ENCODE measurements at regions not wholly inside any gene's neighbourhood (a gene's known extent, or its start where the extent isn't known, plus 50 kb on each side); places are given as distances from the start of the nearest gene placed in this dataset.

DNA sequence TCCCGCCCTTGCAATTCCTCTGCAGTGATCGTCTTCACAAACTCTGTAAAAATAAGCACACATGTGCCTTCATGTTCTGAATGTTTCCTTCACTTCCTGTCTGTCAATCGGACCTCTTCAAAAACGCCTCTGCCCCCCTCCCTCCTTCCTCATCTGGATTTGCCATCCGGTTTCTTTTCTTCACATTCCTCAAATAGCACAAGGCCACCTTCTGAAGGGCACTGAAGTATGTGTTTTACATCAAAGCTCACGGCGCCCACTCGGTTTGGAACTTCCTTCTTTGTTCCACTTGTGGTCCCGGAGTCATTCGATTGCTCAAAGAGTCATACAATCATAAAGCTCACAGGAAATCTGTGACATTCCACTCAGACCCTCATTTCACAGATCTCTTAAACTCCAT is 758.1 kb upstream of the SALL3 start:
- Histone ChIP-seq H3K4me3 (no peak overlapping the region), H3K9ac (no peak overlapping the region), H2AFZ (no peak overlapping the region), H3K79me2 (ENCODE audit: insufficient read depth) (no peaks in the 10 kb centered on the region), H3K9me2 (ENCODE audit: insufficient read depth) (no peaks in the 10 kb centered on the region), H3K27ac (no peak overlapping the region), H3K4me2 (ENCODE audit: unreplicated experiment) (no peak overlapping the region), H3K9me3 (ENCODE audit: low read depth) (no peaks in the 10 kb centered on the region), H3K4me1 (ENCODE audit: insufficient read depth) (no peaks in the 10 kb centered on the region), H3K27me3 (replicated peaks; ENCODE audit: insufficient read depth) (no peaks in the 10 kb centered on the region), H3F3A (ENCODE audit: insufficient read depth) (no peaks in the 10 kb centered on the region), H4K20me1 (ENCODE audit: insufficient read depth) (no peaks in the 10 kb centered on the region), H3K36me3 (ENCODE audit: low read depth) (no peaks in the 10 kb centered on the region)
- WGBS, 2 experiments (ENCODE audit: low coverage in 1 of 2, low lambda C conversion rate in 2 of 2, missing lambda C conversion rate in 2 of 2), result 10 to 14% methylated on average over 10 of the region's 10 CpGs
- no peak for DNase-seq
- TF ChIP-seq EZH2 (IDR thresholded peaks at IDR 0.05; ENCODE audit: insufficient read depth, poor library complexity, severe bottlenecking), result no peak
- no peak for TF ChIP-seq EZH2phosphoT487 (IDR thresholded peaks at IDR 0.05; ENCODE audit: insufficient read depth, low read depth)
- in situ Hi-C loops (cut with MboI), result no loop called here

DNA sequence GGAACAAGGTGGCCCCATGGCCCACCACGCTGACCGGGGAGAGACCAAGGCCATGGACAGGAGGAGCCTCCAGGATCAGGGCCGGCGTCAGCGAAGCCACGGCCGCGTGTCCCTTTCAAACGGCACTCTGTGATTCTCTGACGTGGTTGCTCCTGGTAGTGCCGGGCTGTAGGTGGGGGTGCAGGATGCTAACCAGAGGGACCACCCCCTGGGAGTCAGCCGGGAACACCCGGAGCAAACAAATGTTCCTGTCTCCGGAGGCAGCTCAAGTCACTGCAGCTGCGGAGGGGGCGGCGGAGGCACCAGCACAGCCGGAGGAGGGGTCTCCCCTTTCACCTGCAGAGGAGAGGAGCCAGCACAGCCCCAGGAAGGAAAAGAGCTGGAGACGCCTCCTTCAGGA is 750.6 kb upstream of the SALL3 start:
- Histone ChIP-seq H3K9me2 (ENCODE audit: insufficient read depth) (no peaks in the 10 kb centered on the region), H3K27ac (no peak overlapping the region), H3K4me2 (ENCODE audit: unreplicated experiment) (no peak overlapping the region), H3K4me1 (ENCODE audit: insufficient read depth) (no peaks in the 10 kb centered on the region), H3K27me3 (replicated peaks; ENCODE audit: insufficient read depth) (no peaks in the 10 kb centered on the region), H2AFZ (no peak overlapping the region), H3K9me3 (ENCODE audit: low read depth) (no peaks in the 10 kb centered on the region), H3F3A (ENCODE audit: insufficient read depth) (no peaks in the 10 kb centered on the region), H3K4me3 (no peak overlapping the region), H4K20me1 (ENCODE audit: insufficient read depth) (no peaks in the 10 kb centered on the region), H3K36me3 (ENCODE audit: low read depth) (no peaks in the 10 kb centered on the region), H3K9ac (no peak overlapping the region), H3K79me2 (ENCODE audit: insufficient read depth) (no peaks in the 10 kb centered on the region)
- no peak for TF ChIP-seq EZH2phosphoT487 (IDR thresholded peaks at IDR 0.05; ENCODE audit: insufficient read depth, low read depth)
- TF ChIP-seq EZH2 (IDR thresholded peaks at IDR 0.05; ENCODE audit: insufficient read depth, poor library complexity, severe bottlenecking), result no peak
- in situ Hi-C loops (cut with MboI), result no loop called here
- WGBS, 2 experiments (ENCODE audit: low coverage in 1 of 2, low lambda C conversion rate in 2 of 2, missing lambda C conversion rate in 2 of 2), result 66 to 70% methylated on average over 19 of the region's 19 CpGs
- DNase-seq, result no peak

DNA sequence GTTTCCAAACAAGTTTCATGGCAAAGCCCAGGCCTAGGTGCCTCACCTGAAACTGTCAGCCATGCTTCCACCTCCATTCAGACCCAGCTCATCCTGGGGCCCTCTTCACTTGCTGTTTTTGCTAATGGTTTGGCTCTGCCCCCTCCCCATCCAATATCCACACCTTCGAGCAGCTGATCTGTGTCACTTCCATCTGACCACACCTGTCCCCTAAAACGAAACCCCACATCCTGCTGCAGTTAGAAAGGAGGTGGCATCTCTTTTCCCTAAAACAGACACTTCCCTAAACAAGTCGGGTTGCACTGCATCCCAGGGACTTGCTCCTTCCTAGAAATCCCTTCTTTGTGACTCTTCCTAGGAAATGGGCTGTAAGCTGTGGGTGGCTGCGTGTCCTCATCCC is 748.7 kb upstream of the SALL3 start:
- Histone ChIP-seq H3K36me3 (ENCODE audit: low read depth) (no peaks in the 10 kb centered on the region), H3K9me3 (ENCODE audit: low read depth) (no peaks in the 10 kb centered on the region), H3K27ac (no peak overlapping the region), H3K4me1 (ENCODE audit: insufficient read depth) (no peaks in the 10 kb centered on the region), H3K79me2 (ENCODE audit: insufficient read depth) (no peaks in the 10 kb centered on the region), H3F3A (ENCODE audit: insufficient read depth) (no peaks in the 10 kb centered on the region), H3K4me2 (ENCODE audit: unreplicated experiment) (no peak overlapping the region), H2AFZ (no peak overlapping the region), H3K4me3 (no peak overlapping the region), H4K20me1 (ENCODE audit: insufficient read depth) (no peaks in the 10 kb centered on the region), H3K9me2 (ENCODE audit: insufficient read depth) (no peaks in the 10 kb centered on the region), H3K9ac (no peak overlapping the region), H3K27me3 (replicated peaks; ENCODE audit: insufficient read depth) (no peaks in the 10 kb centered on the region)
- in situ Hi-C loops (cut with MboI), result no loop called here
- DNase-seq, result no peak
- TF ChIP-seq EZH2phosphoT487 (IDR thresholded peaks at IDR 0.05; ENCODE audit: insufficient read depth, low read depth) (no peak), EZH2 (IDR thresholded peaks at IDR 0.05; ENCODE audit: insufficient read depth, poor library complexity, severe bottlenecking) (no peak)
- 7 to 13% methylated on average over 4 of the region's 4 CpGs for WGBS, 2 experiments (ENCODE audit: low coverage in 1 of 2, low lambda C conversion rate in 2 of 2, missing lambda C conversion rate in 2 of 2)

DNA sequence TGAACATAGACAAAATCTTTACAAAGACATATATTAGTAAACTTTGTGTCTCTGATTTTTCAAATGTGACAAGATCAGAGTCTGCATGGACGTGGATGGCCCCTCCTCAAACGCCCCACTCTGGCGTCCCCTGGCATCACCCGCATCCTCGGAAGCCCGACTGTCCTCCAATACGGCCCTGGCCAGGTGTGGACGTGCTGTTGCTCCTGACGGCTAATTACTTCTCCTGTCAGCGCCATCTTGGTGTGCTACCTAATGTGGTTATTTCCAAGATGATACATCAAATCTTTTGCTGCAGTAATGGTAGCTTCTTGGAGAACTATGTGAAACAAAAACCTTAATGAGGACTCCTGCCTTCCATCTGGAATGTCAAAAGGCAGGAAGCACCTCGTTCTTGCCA is 747.4 kb upstream of the SALL3 start:
- no peaks in the 10 kb centered on the region for H3K36me3 ChIP-seq (ENCODE audit: low read depth)
- TF ChIP-seq EZH2phosphoT487 (IDR thresholded peaks at IDR 0.05; ENCODE audit: insufficient read depth, low read depth), result no peak
- TF ChIP-seq EZH2 (IDR thresholded peaks at IDR 0.05; ENCODE audit: insufficient read depth, poor library complexity, severe bottlenecking), result no peak
- H4K20me1 ChIP-seq (ENCODE audit: insufficient read depth), result no peaks in the 10 kb centered on the region
- no peaks in the 10 kb centered on the region for H3K9me2 ChIP-seq (ENCODE audit: insufficient read depth)
- no peaks in the 10 kb centered on the region for H3K27me3 ChIP-seq (replicated peaks; ENCODE audit: insufficient read depth)
- no peaks in the 10 kb centered on the region for H3K4me1 ChIP-seq (ENCODE audit: insufficient read depth)
- no peak overlapping the region for H3K4me2 ChIP-seq (ENCODE audit: unreplicated experiment)
- no peak for DNase-seq
- H3F3A ChIP-seq (ENCODE audit: insufficient read depth), result no peaks in the 10 kb centered on the region
- WGBS, 2 experiments (ENCODE audit: low coverage in 1 of 2, low lambda C conversion rate in 2 of 2, missing lambda C conversion rate in 2 of 2), result 27 to 29% methylated on average over 11 of the region's 11 CpGs
- no peak overlapping the region for H3K4me3 ChIP-seq
- H2AFZ ChIP-seq, result no peak overlapping the region
- in situ Hi-C loops (cut with MboI), result no loop called here
- no peak overlapping the region for H3K9ac ChIP-seq
- no peaks in the 10 kb centered on the region for H3K79me2 ChIP-seq (ENCODE audit: insufficient read depth)
- H3K9me3 ChIP-seq (ENCODE audit: low read depth), result no peaks in the 10 kb centered on the region
- no peak overlapping the region for H3K27ac ChIP-seq

DNA sequence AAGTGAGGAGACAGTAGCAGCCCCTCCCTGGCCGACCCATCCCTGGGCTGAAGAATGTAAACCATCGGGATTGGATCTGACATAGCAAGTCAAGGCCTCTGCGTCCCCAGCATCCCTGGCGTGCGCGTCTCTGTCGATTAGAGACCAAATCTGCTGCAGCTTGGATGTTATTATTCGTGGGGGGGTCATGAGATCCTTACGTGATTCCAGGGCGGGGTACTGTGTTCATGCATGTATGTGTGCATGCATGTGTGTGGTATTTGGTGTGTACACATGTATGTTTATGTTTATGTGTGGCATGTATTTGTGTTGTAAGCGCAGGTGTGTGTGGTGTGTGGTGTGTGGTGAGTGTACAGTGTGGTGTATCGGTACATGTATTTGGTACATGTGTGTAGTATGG is 741.8 kb upstream of the SALL3 start:
- Histone ChIP-seq H3K4me1 (ENCODE audit: insufficient read depth) (no peaks in the 10 kb centered on the region), H3K27ac (no peak overlapping the region), H3K36me3 (ENCODE audit: low read depth) (no peaks in the 10 kb centered on the region), H4K20me1 (ENCODE audit: insufficient read depth) (no peaks in the 10 kb centered on the region), H3K9me3 (ENCODE audit: low read depth) (no peaks in the 10 kb centered on the region), H3K4me3 (no peak overlapping the region), H3F3A (ENCODE audit: insufficient read depth) (no peaks in the 10 kb centered on the region), H3K9me2 (ENCODE audit: insufficient read depth) (no peaks in the 10 kb centered on the region), H3K9ac (no peak overlapping the region), H3K27me3 (replicated peaks; ENCODE audit: insufficient read depth) (no peaks in the 10 kb centered on the region), H2AFZ (no peak overlapping the region), H3K79me2 (ENCODE audit: insufficient read depth) (no peaks in the 10 kb centered on the region), H3K4me2 (ENCODE audit: unreplicated experiment) (no peak overlapping the region)
- TF ChIP-seq EZH2phosphoT487 (IDR thresholded peaks at IDR 0.05; ENCODE audit: insufficient read depth, low read depth) (no peak), EZH2 (IDR thresholded peaks at IDR 0.05; ENCODE audit: insufficient read depth, poor library complexity, severe bottlenecking) (no peak)
- WGBS, 2 experiments (ENCODE audit: low coverage in 1 of 2, low lambda C conversion rate in 2 of 2, missing lambda C conversion rate in 2 of 2), result 70 to 80% methylated on average over 12 of the region's 12 CpGs
- in situ Hi-C loops (cut with MboI), result no loop called here
- DNase-seq, result no peak
